ENCODE measurements at regions not wholly inside any gene's neighbourhood (a gene's known extent, or its start where the extent isn't known, plus 50 kb on each side); places are given as distances from the start of the nearest gene placed in this dataset.

- WGBS, 2 donors = 50 to 58% methylated on average over 9 of the region's 9 CpGs
- H3K4me3 ChIP-seq (ENCODE audit: low read depth, poor library complexity, severe bottlenecking) = no peak overlapping the region
- DNase-seq (ENCODE audit: low spot score in 2 of 2) = peak in 1 of 2 donors; percentile 36
- TF ChIP-seq POLR2A (IDR thresholded peaks at IDR 0.05) = no peak
- no peak for TF ChIP-seq CTCF (IDR thresholded peaks at IDR 0.05)
- intact Hi-C loops (cut with DNase I; ENCODE audit: low total_unique reads) = no loop called here
These were observed 280.3 kb downstream of the NPR3 start for GRCh38 chr5:32991421-32991815.

GRCh38 chr5:32996336-32996735, 285.2 kb downstream of the NPR3 start:
- TF ChIP-seq POLR2A (IDR thresholded peaks at IDR 0.05) (no peak), CTCF (IDR thresholded peaks at IDR 0.05) (no peak)
- no peak overlapping the region for H3K4me3 ChIP-seq (ENCODE audit: low read depth, poor library complexity, severe bottlenecking)
- 78 to 80% methylated on average over 1 of the region's 1 CpG for WGBS, 2 donors
- intact Hi-C loops (cut with DNase I; ENCODE audit: low total_unique reads) = no loop called here
- no peak for DNase-seq (ENCODE audit: low spot score in 2 of 2)

GRCh38 chr5:33008751-33009418, 297.8 kb downstream of the NPR3 start:
- H3K4me3 ChIP-seq (ENCODE audit: low read depth, poor library complexity, severe bottlenecking) = no peak overlapping the region
- no peak for DNase-seq (ENCODE audit: low spot score in 2 of 2)
- WGBS, 2 donors = 67 to 68% methylated on average over 6 of the region's 6 CpGs
- intact Hi-C loops (cut with DNase I; ENCODE audit: low total_unique reads) = no loop called here
- TF ChIP-seq POLR2A (IDR thresholded peaks at IDR 0.05) = no peak
- TF ChIP-seq CTCF (IDR thresholded peaks at IDR 0.05) = no peak

- no peak for DNase-seq (ENCODE audit: low spot score in 2 of 2)
- no peak overlapping the region for H3K4me3 ChIP-seq (ENCODE audit: low read depth, poor library complexity, severe bottlenecking)
- 75 to 82% methylated on average over 1 of the region's 1 CpG for WGBS, 2 donors
- no peak for TF ChIP-seq CTCF (IDR thresholded peaks at IDR 0.05)
- no peak for TF ChIP-seq POLR2A (IDR thresholded peaks at IDR 0.05)
- intact Hi-C loops (cut with DNase I; ENCODE audit: low total_unique reads) = no loop called here
These were observed 299.7 kb downstream of the NPR3 start for GRCh38 chr5:33010846-33011245.

- H3K4me3 ChIP-seq (ENCODE audit: low read depth, poor library complexity, severe bottlenecking) = no peak overlapping the region
- DNase-seq (ENCODE audit: low spot score in 2 of 2) = no peak
- TF ChIP-seq CTCF (IDR thresholded peaks at IDR 0.05) (no peak), POLR2A (IDR thresholded peaks at IDR 0.05) (no peak)
- intact Hi-C loops (cut with DNase I; ENCODE audit: low total_unique reads) = no loop called here
These were observed 300.7 kb downstream of the NPR3 start for GRCh38 chr5:33011801-33012200.

GRCh38 chr5:33023649-33024048, 312.5 kb downstream of the NPR3 start:
- no peak overlapping the region for H3K4me3 ChIP-seq (ENCODE audit: low read depth, poor library complexity, severe bottlenecking)
- no peak for DNase-seq (ENCODE audit: low spot score in 2 of 2)
- intact Hi-C loops (cut with DNase I; ENCODE audit: low total_unique reads) = no loop called here
- TF ChIP-seq POLR2A (IDR thresholded peaks at IDR 0.05) (no peak), CTCF (IDR thresholded peaks at IDR 0.05) (no peak)
- 21 to 30% methylated on average over 2 of the region's 2 CpGs for WGBS, 2 donors

Data from lower leg skin (tissue), 4 donors.